ENCODE measurements at regions not wholly inside any gene's neighbourhood (a gene's known extent, or its start where the extent isn't known, plus 50 kb on each side); places are given as distances from the start of the nearest gene placed in this dataset.

DNA sequence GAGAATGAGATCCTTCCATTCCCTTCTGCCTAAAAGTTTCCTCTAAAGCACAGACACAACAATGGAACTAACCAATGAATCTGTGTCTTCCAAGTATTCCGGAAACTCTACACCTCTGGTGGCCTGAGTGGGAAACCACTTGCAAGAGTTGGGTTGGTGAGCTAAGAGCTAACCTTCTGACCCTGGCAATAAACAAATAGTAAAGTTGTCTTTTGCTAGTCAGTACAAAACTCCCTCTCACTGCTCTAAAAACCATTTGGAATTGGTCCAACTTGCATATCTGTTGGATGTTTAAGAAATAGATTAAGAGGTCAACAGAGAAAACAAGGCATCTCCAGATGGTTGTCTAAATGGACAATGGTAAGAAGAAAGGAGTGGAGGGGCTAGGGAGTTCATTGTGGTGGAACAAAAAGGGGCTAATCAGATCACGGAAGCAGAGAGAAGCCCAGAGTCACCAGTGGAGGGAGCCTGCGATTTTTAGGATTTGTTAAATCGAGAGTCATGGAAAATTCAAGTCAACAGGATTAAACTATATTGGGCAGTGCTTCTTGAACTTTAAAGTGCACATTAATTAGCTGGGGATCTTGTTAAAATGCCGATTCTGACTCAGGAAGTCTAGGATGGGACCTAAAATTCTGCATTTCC is 192.3 kb downstream of the EVX1 start:
- Histone ChIP-seq H4K20me1 (ENCODE audit: low read length) (no peaks in the 10 kb centered on the region), H3K4me3 (ENCODE audit: low read length) (no peak overlapping the region), H3K27me3 (ENCODE audit: low read length) (no peaks in the 10 kb centered on the region), H3K9me3 (ENCODE audit: low read length) (no peaks in the 10 kb centered on the region), H3K79me2 (ENCODE audit: low read length) (no peaks in the 10 kb centered on the region), H3K9me2 (replicated peaks; ENCODE audit: low read length) (no peaks in the 10 kb centered on the region), H3K9ac (ENCODE audit: low read length) (no peak overlapping the region), H3K4me2 (ENCODE audit: low read length) (0 out of 2 replicates have a peak overlapping the region, but pooled peaks have one; percentile 11), H3K36me3 (ENCODE audit: low read depth, low read length) (no peaks in the 10 kb centered on the region), H2AFZ (ENCODE audit: low read length) (no peak overlapping the region), H3F3A (ENCODE audit: low read length, unreplicated experiment) (no peaks in the 10 kb centered on the region), H3K27ac (ENCODE audit: low read length) (no peak overlapping the region), H3K4me1 (ENCODE audit: insufficient read depth, low read length) (peaks cover 13% of the 10 kb centered on the region; the same call in 1 of the 2 replicates)
- no TSS peak for BruUV-seq (replicated peaks)
- ChIA-PET CTCF (no interaction called here), POLR2A (ENCODE audit: unreplicated experiment) (no interaction called here)
- ATAC-seq (peak; percentile 27; the same call in 1 of the 2 replicates), DNase-seq (peak; percentile 6)
- TF ChIP-seq EZH2phosphoT487 (IDR thresholded peaks at IDR 0.05; ENCODE audit: borderline replicate concordance, low read length) = no peak
- TF ChIP-seq, protein P1, sequence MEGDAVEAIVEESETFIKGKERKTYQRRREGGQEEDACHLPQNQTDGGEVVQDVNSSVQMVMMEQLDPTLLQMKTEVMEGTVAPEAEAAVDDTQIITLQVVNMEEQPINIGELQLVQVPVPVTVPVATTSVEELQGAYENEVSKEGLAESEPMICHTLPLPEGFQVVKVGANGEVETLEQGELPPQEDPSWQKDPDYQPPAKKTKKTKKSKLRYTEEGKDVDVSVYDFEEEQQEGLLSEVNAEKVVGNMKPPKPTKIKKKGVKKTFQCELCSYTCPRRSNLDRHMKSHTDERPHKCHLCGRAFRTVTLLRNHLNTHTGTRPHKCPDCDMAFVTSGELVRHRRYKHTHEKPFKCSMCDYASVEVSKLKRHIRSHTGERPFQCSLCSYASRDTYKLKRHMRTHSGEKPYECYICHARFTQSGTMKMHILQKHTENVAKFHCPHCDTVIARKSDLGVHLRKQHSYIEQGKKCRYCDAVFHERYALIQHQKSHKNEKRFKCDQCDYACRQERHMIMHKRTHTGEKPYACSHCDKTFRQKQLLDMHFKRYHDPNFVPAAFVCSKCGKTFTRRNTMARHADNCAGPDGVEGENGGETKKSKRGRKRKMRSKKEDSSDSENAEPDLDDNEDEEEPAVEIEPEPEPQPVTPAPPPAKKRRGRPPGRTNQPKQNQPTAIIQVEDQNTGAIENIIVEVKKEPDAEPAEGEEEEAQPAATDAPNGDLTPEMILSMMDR (conservative IDR thresholded peaks at IDR 0.05; ENCODE audit: low read depth, low read length) = peak; percentile 46
- intact Hi-C loops (cut with micrococcal nuclease) = no loop called here

DNA sequence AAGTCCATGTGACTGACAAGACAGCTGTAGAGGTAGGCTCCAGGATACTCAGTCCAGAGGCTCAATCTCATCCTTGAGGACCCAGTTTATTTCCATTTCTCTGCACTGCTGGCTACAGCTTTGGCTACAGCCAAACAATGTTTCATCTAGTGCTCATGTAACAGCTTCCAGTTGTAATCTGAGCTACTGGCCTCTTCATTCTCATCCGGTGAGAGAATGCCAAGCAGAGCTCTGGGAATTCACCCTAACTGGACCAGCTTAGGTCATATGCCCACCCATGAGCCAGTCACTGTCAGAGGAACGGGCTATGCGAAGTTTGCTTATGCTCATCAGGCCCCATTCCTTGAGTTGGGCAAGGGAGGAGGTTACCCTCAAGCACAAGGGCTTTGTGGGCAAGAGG is 192.9 kb downstream of the EVX1 start:
- Histone ChIP-seq H3K9ac (ENCODE audit: low read length) (no peak overlapping the region), H3F3A (ENCODE audit: low read length, unreplicated experiment) (no peaks in the 10 kb centered on the region), H4K20me1 (ENCODE audit: low read length) (no peaks in the 10 kb centered on the region), H3K9me3 (ENCODE audit: low read length) (no peaks in the 10 kb centered on the region), H3K27me3 (ENCODE audit: low read length) (no peaks in the 10 kb centered on the region), H3K36me3 (ENCODE audit: low read depth, low read length) (no peaks in the 10 kb centered on the region), H3K27ac (ENCODE audit: low read length) (no peak overlapping the region), H3K4me1 (ENCODE audit: insufficient read depth, low read length) (peaks cover 13% of the 10 kb centered on the region; the same call in 1 of the 2 replicates), H3K79me2 (ENCODE audit: low read length) (no peaks in the 10 kb centered on the region), H3K4me3 (ENCODE audit: low read length) (no peak overlapping the region), H3K9me2 (replicated peaks; ENCODE audit: low read length) (no peaks in the 10 kb centered on the region), H2AFZ (ENCODE audit: low read length) (no peak overlapping the region), H3K4me2 (ENCODE audit: low read length) (0 out of 2 replicates have a peak overlapping the region, but pooled peaks have one; percentile 11)
- ATAC-seq = peak; percentile 87
- peak; percentile 48 for DNase-seq
- intact Hi-C loops (cut with micrococcal nuclease) = no loop called here
- TF ChIP-seq EZH2 (IDR thresholded peaks at IDR 0.05; ENCODE audit: low read length, unreplicated experiment) (no peak), EZH2phosphoT487 (IDR thresholded peaks at IDR 0.05; ENCODE audit: borderline replicate concordance, low read length) (no peak)
- TF ChIP-seq, protein P1 (conservative IDR thresholded peaks at IDR 0.05; ENCODE audit: low read depth, low read length) = no peak
- BruUV-seq (replicated peaks) = no TSS peak
- CTCF ChIA-PET = no interaction called here
- POLR2A ChIA-PET (ENCODE audit: unreplicated experiment) = no interaction called here

DNA sequence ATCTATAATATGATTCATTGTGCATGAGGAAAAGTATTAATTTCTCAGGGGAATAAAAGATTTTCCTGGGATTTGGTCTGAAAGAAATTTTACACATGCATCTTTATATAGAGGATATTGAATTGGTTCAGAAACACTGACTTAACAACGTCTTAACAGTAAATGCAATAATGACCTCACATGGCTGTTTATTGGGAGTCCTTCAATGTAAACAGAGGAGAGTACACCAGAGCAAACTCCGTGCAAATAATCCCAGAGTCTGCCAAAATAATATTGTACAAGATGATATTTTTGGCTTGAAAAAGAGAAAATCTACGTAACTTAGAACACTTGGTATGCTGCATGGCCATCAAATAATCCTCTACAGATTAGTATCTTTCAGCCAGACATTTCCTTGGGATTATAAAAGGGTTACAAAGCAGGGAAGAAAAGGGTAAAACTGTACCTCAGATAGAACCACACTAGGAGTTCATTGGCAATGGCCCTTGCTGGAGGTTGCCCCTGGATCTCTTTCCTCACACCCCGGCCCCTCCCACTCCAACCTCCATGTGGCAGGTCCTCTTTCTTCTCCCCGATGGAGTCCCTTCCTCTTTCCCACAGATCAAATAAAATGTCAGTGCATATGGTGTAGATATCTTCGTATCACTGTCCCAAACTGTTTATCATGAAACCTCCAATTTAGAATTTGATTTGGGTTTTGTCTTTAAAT is 196.4 kb downstream of the EVX1 start:
- ATAC-seq (no peak), DNase-seq (no peak)
- no peak overlapping the region for H3K4me2 ChIP-seq (ENCODE audit: low read length)
- no peaks in the 10 kb centered on the region for H3K9me2 ChIP-seq (replicated peaks; ENCODE audit: low read length)
- no peak overlapping the region for H3K27ac ChIP-seq (ENCODE audit: low read length)
- no peaks in the 10 kb centered on the region for H3K36me3 ChIP-seq (ENCODE audit: low read depth, low read length)
- H3K79me2 ChIP-seq (ENCODE audit: low read length) = no peaks in the 10 kb centered on the region
- no peaks in the 10 kb centered on the region for H4K20me1 ChIP-seq (ENCODE audit: low read length)
- no peak for TF ChIP-seq EZH2phosphoT487 (IDR thresholded peaks at IDR 0.05; ENCODE audit: borderline replicate concordance, low read length)
- TF ChIP-seq, protein P1 (conservative IDR thresholded peaks at IDR 0.05; ENCODE audit: low read depth, low read length) = no peak
- TF ChIP-seq EZH2 (IDR thresholded peaks at IDR 0.05; ENCODE audit: low read length, unreplicated experiment) = no peak
- intact Hi-C loops (cut with micrococcal nuclease) = no loop called here
- POLR2A ChIA-PET (ENCODE audit: unreplicated experiment) = no interaction called here
- H3K4me3 ChIP-seq (ENCODE audit: low read length) = no peak overlapping the region
- H3K27me3 ChIP-seq (ENCODE audit: low read length) = no peaks in the 10 kb centered on the region
- peaks cover 36% of the 10 kb centered on the region for H3K4me1 ChIP-seq (ENCODE audit: insufficient read depth, low read length)
- no peak overlapping the region for H3K9ac ChIP-seq (ENCODE audit: low read length)
- no TSS peak for BruUV-seq (replicated peaks)
- CTCF ChIA-PET = no interaction called here
- no peak overlapping the region for H2AFZ ChIP-seq (ENCODE audit: low read length)
- no peaks in the 10 kb centered on the region for H3K9me3 ChIP-seq (ENCODE audit: low read length)
- H3F3A ChIP-seq (ENCODE audit: low read length, unreplicated experiment) = no peaks in the 10 kb centered on the region
